ENCODE measurements at regions not wholly inside any gene's neighbourhood (a gene's known extent, or its start where the extent isn't known, plus 50 kb on each side); places are given as distances from the start of the nearest gene placed in this dataset.

GRCh38 chr7:16067711-16068110 is 353.6 kb downstream of the CRPPA start:
- intact Hi-C loops (cut with DNase I) = loop anchor here (10.0 kb wide), 1 partner anchor 873 kb away; no protein-coding TSS in a partner anchor
- DNase-seq = no peak

DNA sequence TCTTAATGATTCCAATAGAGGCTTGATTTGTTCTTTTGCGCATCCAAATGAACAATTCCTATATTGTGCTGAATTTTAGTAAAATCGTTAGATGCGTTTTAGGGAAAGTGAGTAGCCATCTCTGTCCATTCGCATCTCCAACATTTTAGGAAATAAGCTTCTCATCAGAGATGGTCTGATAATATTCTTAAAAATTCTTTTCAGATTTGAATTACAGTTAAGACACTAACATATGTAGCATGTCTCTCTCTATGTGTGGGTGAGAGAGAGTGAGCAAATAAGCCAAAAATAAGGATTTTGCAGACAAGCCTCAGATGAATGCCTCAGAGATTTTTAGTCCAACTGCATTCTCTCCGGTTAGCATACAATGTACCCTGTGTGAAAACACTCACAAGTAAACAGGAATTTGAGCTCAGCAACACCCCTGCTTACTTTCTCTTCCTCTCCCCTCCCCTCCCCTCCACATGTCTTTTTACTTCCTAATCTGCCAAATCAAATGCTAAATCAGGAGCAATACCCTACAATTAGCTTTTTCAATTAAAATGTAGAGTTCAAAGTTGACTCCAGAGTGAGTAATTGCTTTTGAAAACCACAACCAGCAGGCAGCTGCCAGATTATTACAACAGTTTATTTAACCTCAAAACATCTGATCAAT is 354.4 kb downstream of the CRPPA start:
- intact Hi-C loops (cut with DNase I) = loop anchor here (10.0 kb wide), 1 partner anchor 872 kb away; no protein-coding TSS in a partner anchor
- no peak for DNase-seq

DNA sequence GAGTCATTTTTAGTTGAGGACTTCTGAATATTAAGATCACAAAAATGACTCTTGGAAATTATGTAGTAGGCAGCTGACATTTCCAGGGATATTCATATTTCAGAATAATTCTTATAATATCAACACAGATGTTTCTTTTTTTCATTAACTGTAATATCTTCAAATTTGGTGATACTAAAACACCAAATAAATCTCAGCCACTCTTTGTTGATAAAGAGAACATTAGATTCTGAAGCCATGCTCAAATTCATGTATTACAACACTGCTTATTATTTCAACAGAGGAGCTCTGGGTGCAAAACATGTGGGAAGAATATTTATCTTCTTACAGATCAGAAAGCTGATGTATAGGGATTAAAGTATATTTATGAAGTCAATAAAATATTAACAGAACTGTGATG is 355.4 kb downstream of the CRPPA start:
- intact Hi-C loops (cut with DNase I) = loop anchor here (10.0 kb wide), 1 partner anchor 871 kb away; no protein-coding TSS in a partner anchor
- DNase-seq = no peak

GRCh38 chr7:16063716-16064675 is 357.3 kb downstream of the CRPPA start:
- intact Hi-C loops (cut with DNase I) = loop anchor here (10.0 kb wide), 1 partner anchor 869 kb away; no protein-coding TSS in a partner anchor

GRCh38 chr7:16063221-16063620 is 358.1 kb downstream of the CRPPA start:
- intact Hi-C loops (cut with DNase I) = loop anchor here (10.0 kb wide), 1 partner anchor 868 kb away; no protein-coding TSS in a partner anchor
- no peak for DNase-seq

More at GRCh38 chr7:16063716-16064675, 357.3 kb downstream of the CRPPA start:
- DNase-seq = peak in 1 of 10 donors; percentile 66

- no peak for DNase-seq
- intact Hi-C loops (cut with DNase I) = loop anchor here (10.0 kb wide), 1 partner anchor 867 kb away; no protein-coding TSS in a partner anchor
Measured at GRCh38 chr7:16062269-16062668, 359.1 kb downstream of the CRPPA start.

DNA sequence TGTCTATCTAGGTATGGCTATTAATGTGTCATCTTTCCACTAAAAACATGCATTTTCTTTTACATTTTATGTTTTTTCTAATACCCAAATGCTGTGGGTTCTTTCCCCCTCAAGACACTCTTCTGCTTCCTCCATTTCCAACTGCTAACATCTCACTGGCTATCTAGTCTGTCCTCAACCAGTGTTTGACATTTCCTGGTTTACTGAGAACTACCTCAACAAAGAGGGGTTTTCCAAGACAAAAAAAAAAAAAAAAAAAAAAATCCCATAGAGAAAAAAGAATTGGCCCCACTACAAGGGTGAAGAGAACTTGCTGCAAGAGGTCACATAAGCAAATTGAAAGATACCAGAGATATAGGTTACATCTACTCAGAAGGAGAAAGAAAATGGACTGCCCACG is 359.7 kb downstream of the CRPPA start:
- intact Hi-C loops (cut with DNase I) = loop anchor here (10.0 kb wide), 1 partner anchor 867 kb away; no protein-coding TSS in a partner anchor
- DNase-seq = no peak

DNA sequence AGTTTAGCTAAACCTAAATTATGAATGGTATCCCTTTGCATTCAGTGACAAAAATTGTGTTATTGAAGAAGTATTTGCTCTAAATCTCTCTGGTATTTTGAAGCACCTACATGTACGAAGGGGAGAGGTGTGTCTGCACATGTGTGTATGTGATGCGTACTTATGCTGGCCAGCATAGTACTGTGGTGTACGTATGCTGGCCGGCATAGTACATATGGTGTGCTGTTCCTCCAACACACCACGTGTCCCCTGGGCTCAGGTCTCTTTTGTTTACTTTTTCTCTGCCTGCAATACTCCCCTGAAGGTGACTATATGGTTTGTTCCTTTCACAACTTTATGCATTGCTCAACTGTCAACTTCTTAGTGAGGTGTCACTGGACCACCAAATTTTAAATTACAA is 360.3 kb downstream of the CRPPA start:
- no peak for DNase-seq
- intact Hi-C loops (cut with DNase I) = loop anchor here (10.0 kb wide), 1 partner anchor 866 kb away; no protein-coding TSS in a partner anchor

DNA sequence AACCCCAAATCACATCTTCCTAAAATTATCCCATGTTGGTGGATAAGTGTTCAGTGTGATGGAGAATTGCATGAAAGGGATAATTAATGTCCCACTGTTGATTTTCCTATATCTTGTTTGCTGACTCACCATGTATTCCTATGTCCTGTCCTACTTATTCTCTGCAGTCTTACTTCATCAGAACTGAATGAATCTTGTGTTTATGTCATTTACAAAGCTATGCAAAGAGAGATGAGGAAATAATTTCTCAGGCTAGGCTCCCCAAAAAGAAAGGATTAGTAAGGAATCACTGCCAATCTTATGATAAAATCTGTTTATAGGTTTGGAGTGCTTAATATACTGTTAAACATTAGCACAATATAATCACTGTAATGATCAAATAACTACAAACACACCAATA is 360.8 kb downstream of the CRPPA start:
- intact Hi-C loops (cut with DNase I) = loop anchor here (10.0 kb wide), 1 partner anchor 866 kb away; no protein-coding TSS in a partner anchor
- DNase-seq = no peak

GRCh38 chr7:16055263-16055976 is 365.9 kb downstream of the CRPPA start:
- intact Hi-C loops (cut with DNase I) = no loop called here
- DNase-seq = no peak

DNA sequence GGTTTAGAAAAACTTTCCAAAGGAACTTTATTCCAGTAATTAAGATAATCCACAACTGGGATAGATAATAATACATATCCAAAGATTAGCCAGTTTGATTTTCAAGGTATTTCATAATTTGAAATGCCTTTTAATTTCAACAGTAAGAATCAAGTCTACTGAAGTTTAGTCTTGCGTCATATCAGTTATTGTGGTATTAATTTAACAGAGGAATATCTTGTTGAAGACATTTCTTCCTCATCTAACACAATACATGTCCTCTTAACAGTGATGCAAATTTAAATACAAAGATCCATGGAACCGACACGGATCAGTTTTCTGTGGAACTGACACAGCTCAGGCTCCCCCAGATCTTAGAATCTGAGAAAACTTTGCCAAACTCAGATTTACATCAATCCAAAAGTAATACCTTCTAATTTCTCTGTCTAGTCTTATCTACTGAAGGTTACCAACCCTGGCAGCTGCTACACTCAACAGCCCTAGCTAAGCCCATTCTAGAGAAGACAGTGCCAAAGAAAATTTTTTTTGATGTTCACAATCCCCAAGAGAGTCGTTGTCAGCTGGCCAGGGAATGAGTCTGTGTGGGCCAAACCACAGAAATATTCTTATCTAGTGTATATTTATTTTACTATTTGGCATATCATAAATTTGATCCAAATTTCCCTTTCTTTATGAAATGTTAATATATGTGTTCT is 365.2 kb upstream of the MEOX2 start:
- intact Hi-C loops (cut with DNase I) = no loop called here
- DNase-seq = no peak

DNA sequence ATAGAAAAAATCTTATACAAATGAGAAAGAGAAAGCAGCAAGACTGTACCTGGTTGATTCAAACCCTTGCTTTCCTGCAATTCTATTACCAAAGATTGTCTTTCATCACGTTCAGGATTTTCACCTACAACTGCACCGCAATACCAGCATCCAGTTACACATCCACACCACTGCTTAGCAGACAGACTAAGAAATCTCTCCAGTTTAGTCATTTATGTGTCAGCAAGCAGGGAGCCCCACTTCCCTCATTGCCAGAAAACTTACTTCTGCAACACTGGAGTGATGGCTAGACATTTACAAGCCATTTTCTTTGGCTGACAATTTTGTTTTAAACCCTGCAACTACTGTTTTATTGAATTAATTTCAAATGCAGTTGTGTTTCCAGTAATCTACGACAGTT is 359.6 kb upstream of the MEOX2 start:
- DNase-seq = no peak
- intact Hi-C loops (cut with DNase I) = no loop called here

DNA sequence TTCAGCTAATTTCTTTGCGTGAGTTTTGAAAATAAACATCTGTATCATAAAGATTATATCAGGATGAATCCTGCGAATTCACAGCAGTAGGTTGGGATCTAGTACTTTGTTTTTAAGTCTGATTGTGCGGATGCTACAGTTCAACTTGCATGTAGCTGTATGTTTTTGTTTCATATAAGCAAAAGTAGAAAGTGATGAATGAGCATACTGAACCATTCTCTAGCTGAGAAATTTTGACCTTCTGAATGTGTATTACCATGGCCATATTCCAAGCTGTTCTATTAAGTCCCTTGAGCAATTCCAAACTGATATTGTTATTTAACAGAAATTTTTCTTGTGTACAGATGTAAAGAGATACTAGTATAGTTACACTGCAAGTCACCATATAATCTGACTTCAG is 358.8 kb upstream of the MEOX2 start:
- intact Hi-C loops (cut with DNase I) = no loop called here
- DNase-seq = no peak

DNA sequence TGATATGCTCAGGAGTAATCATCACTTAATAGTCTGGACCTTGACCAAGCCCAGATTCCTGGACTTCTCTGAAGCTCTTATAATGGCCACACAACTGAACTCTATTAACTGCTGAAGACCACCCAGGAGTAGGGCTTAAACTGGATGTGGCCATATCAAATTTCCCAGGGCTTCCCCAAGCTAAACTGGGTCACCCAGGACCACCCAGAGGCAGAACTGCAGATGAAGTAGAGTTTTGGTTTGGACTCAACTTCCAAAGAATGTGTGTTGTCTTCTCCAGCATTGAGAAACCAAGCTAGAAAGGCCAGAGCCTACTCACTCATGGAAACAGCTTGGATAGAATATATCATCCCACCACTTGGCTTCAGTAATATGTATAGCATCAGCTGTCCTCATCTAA is 358.2 kb upstream of the MEOX2 start:
- intact Hi-C loops (cut with DNase I) = no loop called here
- no peak for DNase-seq

DNA sequence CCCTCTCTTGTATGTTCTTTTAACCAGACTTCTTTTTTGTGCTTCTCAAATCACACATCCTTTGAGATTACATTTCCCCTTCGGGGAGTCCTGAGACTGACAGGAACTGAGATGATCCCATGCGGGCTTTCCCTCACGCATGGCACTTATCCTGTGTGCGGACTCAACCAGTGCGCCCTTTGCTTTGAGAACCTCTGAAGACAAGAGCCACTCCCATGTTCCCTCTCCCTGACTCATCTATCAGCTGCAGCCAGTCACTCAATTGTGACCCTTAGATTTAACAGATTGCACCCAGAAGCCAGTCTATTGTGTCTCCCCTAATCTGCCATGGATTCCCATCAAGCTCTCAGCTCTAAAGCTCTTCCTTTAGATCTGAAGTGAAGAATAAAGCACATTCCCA is 353.9 kb upstream of the MEOX2 start:
- intact Hi-C loops (cut with DNase I) = no loop called here
- no peak for DNase-seq

- DNase-seq = no peak
Measured at GRCh38 chr7:16038906-16039305, 352.4 kb upstream of the MEOX2 start.

DNA sequence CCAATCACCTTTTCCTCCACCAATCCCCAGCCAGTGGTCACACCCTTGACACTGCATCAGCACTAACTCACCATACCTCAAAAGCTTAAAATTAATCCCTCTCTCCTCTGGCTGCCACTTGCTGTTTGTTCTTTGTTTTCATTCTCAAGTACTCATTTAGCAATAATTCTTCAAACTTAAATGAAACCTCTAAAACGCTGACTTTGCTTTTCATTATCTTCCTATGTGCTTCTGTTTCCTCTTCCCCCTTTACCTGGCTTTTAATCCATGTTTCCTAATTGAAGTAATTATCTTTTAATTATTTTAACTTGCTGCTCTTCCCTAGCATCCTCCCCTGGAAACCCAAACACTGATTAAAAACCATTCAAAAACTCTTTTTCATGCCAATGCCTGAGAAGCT is 348.9 kb upstream of the MEOX2 start:
- DNase-seq = no peak
- intact Hi-C loops (cut with DNase I) = no loop called here

More at GRCh38 chr7:16038906-16039305, 352.4 kb upstream of the MEOX2 start:
- intact Hi-C loops (cut with DNase I) = no loop called here

GRCh38 chr7:16034866-16035265 is 348.4 kb upstream of the MEOX2 start:
- intact Hi-C loops (cut with DNase I) = no loop called here
- DNase-seq = no peak

DNA sequence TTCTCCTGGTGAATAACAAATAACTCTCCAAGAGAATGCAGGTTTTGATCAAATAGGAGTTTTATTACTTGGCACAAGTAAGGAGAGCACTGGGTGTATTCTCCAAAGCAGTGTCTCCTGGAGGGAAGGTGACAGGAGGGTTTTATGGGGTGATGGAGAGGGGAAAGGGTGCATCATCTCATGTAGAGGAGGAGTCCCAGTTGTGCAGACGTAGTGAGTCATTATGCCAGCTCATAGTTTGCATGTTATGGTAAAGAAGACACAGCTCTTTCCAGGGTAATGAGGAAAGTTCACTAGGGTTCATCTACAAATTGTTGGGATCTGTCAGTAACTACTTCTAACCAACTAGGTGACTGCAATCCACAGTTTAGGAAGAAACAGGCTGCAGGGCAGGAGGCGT is 347.9 kb upstream of the MEOX2 start:
- intact Hi-C loops (cut with DNase I) = no loop called here
- DNase-seq = no peak

DNA sequence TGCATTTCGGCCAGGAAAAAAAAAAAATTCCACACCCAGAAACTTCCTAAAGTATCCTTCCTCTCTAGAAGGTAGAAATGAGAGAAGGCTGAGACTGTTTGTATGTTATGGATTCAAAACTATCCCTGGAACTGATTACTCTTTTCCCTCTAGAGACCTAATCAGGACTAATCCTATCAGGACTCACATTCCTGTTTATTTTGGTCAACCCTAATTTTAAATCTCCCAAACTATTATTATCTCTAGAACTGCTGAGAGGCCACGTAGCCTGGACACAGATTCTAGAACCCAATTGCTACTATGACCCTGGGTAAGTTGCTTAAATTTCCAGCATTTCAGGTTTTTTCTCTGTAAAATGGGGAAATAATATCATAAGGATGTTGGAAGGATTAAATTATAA is 346.8 kb upstream of the MEOX2 start:
- intact Hi-C loops (cut with DNase I) = no loop called here
- DNase-seq = no peak
